Loucy (cell line): ENCODE measurements at regions not wholly inside any gene's neighbourhood (a gene's known extent, or its start where the extent isn't known, plus 50 kb on each side); places are given as distances from the start of the nearest gene placed in this dataset.

Experiments used
- H2AFZ ChIP-seq: fragments of 200-600 bp; sonication (generic); 2 replicates; pipeline ENCODE4 v1.6.0; 2016; ENCODE audit warnings: antibody characterized with exemption, mild to moderate bottlenecking, low read length, moderate library complexity
- H3F3A ChIP-seq: fragments of 200-600 bp; 2 replicates; pipeline ENCODE4 v1.6.0; 2016; ENCODE audit warnings: antibody characterized with exemption, low read depth, mild to moderate bottlenecking
- H3K27me3 ChIP-seq: fragments of 200-600 bp; sonication (generic); 2 replicates; pipeline ENCODE4 v1.6.1; 2014; ENCODE audit warnings: low read length, mild to moderate bottlenecking; ENCODE audit not compliant: insufficient read depth, poor library complexity, severe bottlenecking
- H3K36me3 ChIP-seq: fragments of 200-600 bp; sonication (generic); 2 replicates; pipeline ENCODE4 v1.6.1; 2016; ENCODE audit warnings: low read length; ENCODE audit not compliant: insufficient read depth
- H3K4me1 ChIP-seq: fragments of 200-600 bp; sonication (generic); 2 replicates; pipeline ENCODE4 v1.5.1; 2014; ENCODE audit warnings: low read length, mild to moderate bottlenecking; ENCODE audit not compliant: insufficient read depth, poor library complexity, severe bottlenecking
- H3K4me2 ChIP-seq: fragments of 200-600 bp; sonication (generic); 2 replicates; pipeline ENCODE4 v1.6.0; 2014; ENCODE audit warnings: antibody characterized with exemption, low read length, low read depth, mild to moderate bottlenecking; ENCODE audit not compliant: poor library complexity, severe bottlenecking
- H3K4me3 ChIP-seq: fragments of 200-600 bp; sonication (generic); 2 replicates; pipeline ENCODE4 v1.5.1; 2014; ENCODE audit warnings: low read length, mild to moderate bottlenecking, mixed read lengths; ENCODE audit not compliant: poor library complexity, severe bottlenecking
- H3K79me2 ChIP-seq: fragments of 200-600 bp; sonication (generic); 2 replicates; pipeline ENCODE4 v1.6.1; 2014; ENCODE audit warnings: low read length; ENCODE audit not compliant: insufficient read depth
- H3K9ac ChIP-seq: fragments of 200-600 bp; sonication (generic); 2 replicates; pipeline ENCODE4 v1.6.0; 2014; ENCODE audit warnings: mild to moderate bottlenecking, low read depth, low read length, moderate library complexity; ENCODE audit not compliant: poor library complexity, severe bottlenecking
- H3K9me2 ChIP-seq: fragments of 200-600 bp; sonication (generic); replicated peaks from 2 replicates; pipeline ENCODE4 v1.6.1; 2016; ENCODE audit warnings: low read depth, low read length, mixed read lengths
- H3K9me3 ChIP-seq: fragments of 200-600 bp; sonication (generic); 2 replicates; pipeline ENCODE4 v1.6.1; 2014; ENCODE audit warnings: mild to moderate bottlenecking, antibody characterized with exemption, low read length, low read depth; ENCODE audit not compliant: insufficient read depth
- H4K20me1 ChIP-seq: fragments of 200-600 bp; sonication (generic); 2 replicates; pipeline ENCODE4 v1.6.0; 2014; ENCODE audit warnings: antibody characterized with exemption, low read length, mild to moderate bottlenecking; ENCODE audit not compliant: insufficient read depth, poor library complexity, severe bottlenecking
- EZH2phosphoT487 ChIP-seq: fragments of 200-600 bp; IDR thresholded peaks from 2 replicates; pipeline ENCODE4 v1.6.1; 2018; ENCODE audit warnings: antibody characterized with exemption, mild to moderate bottlenecking, moderate library complexity, borderline replicate concordance
- TF ChIP-seq, protein P1 (sequence below): fragments of 200-600 bp; sonication (generic); conservative IDR thresholded peaks from 2 replicates; pipeline ENCODE4 v1.5.1; 2014; ENCODE audit warnings: mild to moderate bottlenecking, antibody characterized with exemption, low read length

DNA sequence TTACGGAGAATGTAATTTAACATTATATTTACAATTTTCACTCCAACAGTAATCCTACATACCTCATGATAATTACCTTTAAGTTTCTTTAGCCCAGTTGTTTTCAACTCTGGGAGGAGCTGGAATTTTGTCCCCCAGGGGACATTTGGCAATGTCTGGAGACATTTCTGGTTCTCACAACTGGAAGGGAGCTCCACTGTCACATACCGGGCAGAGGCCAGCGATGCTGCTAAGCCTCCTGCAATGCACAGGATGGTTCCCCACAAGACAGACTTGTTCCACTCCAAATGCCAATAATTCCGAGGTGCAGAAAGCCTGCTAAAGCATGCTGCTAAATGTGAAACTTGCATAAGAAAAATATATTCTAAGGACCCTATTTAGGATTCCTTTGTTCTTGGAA, 251.1 kb upstream of the IRX5 start:
- Histone ChIP-seq H3K4me2 (no peak overlapping the region), H3K36me3 (no peaks in the 10 kb centered on the region), H3K27me3 (no peaks in the 10 kb centered on the region), H3F3A (no peaks in the 10 kb centered on the region), H3K4me3 (no peak overlapping the region), H3K9me2 (no peaks in the 10 kb centered on the region), H3K4me1 (no peaks in the 10 kb centered on the region), H3K9ac (no peak overlapping the region), H3K79me2 (no peaks in the 10 kb centered on the region), H4K20me1 (no peaks in the 10 kb centered on the region), H3K9me3 (no peaks in the 10 kb centered on the region), H2AFZ (no peak overlapping the region)
- TF ChIP-seq EZH2phosphoT487, result no peak
- TF ChIP-seq, protein P1, sequence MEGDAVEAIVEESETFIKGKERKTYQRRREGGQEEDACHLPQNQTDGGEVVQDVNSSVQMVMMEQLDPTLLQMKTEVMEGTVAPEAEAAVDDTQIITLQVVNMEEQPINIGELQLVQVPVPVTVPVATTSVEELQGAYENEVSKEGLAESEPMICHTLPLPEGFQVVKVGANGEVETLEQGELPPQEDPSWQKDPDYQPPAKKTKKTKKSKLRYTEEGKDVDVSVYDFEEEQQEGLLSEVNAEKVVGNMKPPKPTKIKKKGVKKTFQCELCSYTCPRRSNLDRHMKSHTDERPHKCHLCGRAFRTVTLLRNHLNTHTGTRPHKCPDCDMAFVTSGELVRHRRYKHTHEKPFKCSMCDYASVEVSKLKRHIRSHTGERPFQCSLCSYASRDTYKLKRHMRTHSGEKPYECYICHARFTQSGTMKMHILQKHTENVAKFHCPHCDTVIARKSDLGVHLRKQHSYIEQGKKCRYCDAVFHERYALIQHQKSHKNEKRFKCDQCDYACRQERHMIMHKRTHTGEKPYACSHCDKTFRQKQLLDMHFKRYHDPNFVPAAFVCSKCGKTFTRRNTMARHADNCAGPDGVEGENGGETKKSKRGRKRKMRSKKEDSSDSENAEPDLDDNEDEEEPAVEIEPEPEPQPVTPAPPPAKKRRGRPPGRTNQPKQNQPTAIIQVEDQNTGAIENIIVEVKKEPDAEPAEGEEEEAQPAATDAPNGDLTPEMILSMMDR, result no peak

DNA sequence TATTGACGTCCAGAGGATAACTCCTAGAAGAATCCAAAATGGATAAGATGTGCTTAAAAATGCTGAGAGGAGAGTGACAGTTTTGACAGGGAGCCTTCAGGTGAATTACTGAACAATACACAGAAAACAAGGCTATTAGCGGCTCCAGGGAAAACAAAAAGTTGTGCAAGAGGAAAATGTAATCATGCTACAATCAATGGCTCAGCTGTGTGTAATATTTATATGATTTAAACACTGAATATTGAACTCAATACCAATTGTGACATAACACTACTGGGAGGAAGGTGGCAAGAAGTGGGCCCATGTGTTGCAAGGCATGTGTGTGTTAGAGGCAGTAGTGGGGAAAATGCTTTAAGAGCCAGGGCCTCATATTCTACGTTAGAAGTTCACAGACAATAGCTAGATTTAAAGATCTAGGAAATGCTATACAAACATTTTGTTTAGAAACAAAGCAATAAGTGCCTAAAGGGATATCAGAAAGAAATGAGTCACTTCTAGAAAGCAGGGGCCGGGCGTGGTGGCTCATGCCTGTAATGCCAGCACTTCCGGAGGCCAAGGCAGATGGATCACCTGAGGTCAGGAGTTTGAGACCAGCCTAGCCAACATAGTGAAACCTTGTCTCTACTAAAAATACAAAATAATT, 253.2 kb upstream of the IRX5 start:
- Histone ChIP-seq H3K9ac (no peak overlapping the region), H3K9me3 (no peaks in the 10 kb centered on the region), H4K20me1 (no peaks in the 10 kb centered on the region), H3K79me2 (no peaks in the 10 kb centered on the region), H3K36me3 (no peaks in the 10 kb centered on the region), H3F3A (no peaks in the 10 kb centered on the region), H3K4me1 (no peaks in the 10 kb centered on the region), H3K4me3 (no peak overlapping the region), H3K9me2 (no peaks in the 10 kb centered on the region), H3K4me2 (no peak overlapping the region), H2AFZ (no peak overlapping the region), H3K27me3 (no peaks in the 10 kb centered on the region)
- TF ChIP-seq, protein P1, result no peak
- no peak for TF ChIP-seq EZH2phosphoT487

DNA sequence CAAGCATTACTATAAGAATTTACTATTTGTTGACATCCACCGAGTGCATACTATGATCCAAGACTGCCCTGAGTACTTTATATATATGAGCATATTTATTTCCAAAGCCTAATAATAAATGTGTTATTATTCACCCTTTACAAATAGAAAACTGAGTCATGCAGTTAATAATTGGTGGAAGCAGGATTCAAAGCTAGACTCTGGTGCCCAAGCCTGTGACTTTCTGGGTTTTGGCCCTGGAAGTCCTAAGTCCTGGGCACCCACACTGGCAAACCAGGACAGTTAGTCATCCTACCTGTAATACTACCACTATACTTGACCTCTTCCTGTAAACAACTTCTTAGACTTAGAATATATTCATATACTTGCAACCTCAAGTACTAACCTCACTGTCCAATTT, 257.4 kb upstream of the IRX5 start:
- no peak overlapping the region for H2AFZ ChIP-seq
- no peak overlapping the region for H3K9ac ChIP-seq
- no peak overlapping the region for H3K4me2 ChIP-seq
- H3K36me3 ChIP-seq, result no peaks in the 10 kb centered on the region
- no peaks in the 10 kb centered on the region for H3K9me3 ChIP-seq
- H3K4me3 ChIP-seq, result no peak overlapping the region
- no peaks in the 10 kb centered on the region for H3K27me3 ChIP-seq
- no peaks in the 10 kb centered on the region for H3K79me2 ChIP-seq
- H3F3A ChIP-seq, result no peaks in the 10 kb centered on the region
- TF ChIP-seq, protein P1, result no peak
- no peak for TF ChIP-seq EZH2phosphoT487
- no peaks in the 10 kb centered on the region for H4K20me1 ChIP-seq
- no peaks in the 10 kb centered on the region for H3K4me1 ChIP-seq
- H3K9me2 ChIP-seq, result no peaks in the 10 kb centered on the region
